ENCODE measurements at regions not wholly inside any gene's neighbourhood (a gene's known extent, or its start where the extent isn't known, plus 50 kb on each side); places are given as distances from the start of the nearest gene placed in this dataset.

DNA sequence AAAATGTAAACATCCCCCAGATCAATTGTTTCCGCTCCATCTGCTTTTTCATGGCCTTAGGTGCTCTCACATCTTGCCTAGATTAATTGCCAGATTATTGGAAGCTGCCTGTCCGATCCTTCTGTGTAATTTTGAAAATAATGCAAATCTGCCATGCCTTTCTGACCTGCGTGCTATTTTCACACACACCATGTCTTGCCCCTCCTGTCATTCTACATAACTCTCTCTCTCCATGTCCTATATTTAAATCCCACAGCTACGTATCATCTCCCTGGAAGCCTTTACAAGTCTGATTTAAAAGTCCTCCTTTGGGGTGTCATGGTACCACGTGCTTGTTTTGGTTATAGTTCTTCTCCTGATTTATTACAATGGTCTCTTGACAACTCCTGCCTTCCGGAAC lies 247.6 kb upstream of the ELAVL2 start:
- WGBS, 2 experiments (ENCODE audit: insufficient coverage in 1 of 2, insufficient read length in 1 of 2) = 91 to 92% methylated on average over 4 to 6 of the region's 6 CpGs
- H3K9me3 Mint-ChIP-seq = no peaks in the 10 kb centered on the region
- Histone ChIP-seq H3K9ac (ENCODE audit: extremely low read depth, low read length, poor library complexity, severe bottlenecking) (no peak overlapping the region), H3K27ac (ENCODE audit: low read depth, low read length) (no peak overlapping the region), H3K4me1 (ENCODE audit: control insufficient read depth, insufficient read depth, low read length) (no peaks in the 10 kb centered on the region), H3K27me3 (ENCODE audit: control insufficient read depth, insufficient read depth, low read length, poor library complexity, severe bottlenecking) (no peaks in the 10 kb centered on the region), H3K4me3 (ENCODE audit: low read length) (no peak overlapping the region), H3K9me3 (ENCODE audit: control insufficient read depth, low read length) (no peaks in the 10 kb centered on the region), H3K36me3 (ENCODE audit: control insufficient read depth, insufficient read depth, low read length) (no peaks in the 10 kb centered on the region)
- no peak overlapping the region for H3K27ac Mint-ChIP-seq
- H3K4me1 Mint-ChIP-seq = peaks cover 4% of the 10 kb centered on the region
- H3K4me3 Mint-ChIP-seq = no peak overlapping the region
- no peaks in the 10 kb centered on the region for H3K27me3 Mint-ChIP-seq (ENCODE audit: insufficient read depth)
- H3K36me3 Mint-ChIP-seq (ENCODE audit: low read depth) = no peaks in the 10 kb centered on the region
- TF ChIP-seq CTCF (conservative IDR thresholded peaks at IDR 0.05) = no peak
- no peak for DNase-seq

GRCh38 chr9:24073007-24073592 lies 247.1 kb upstream of the ELAVL2 start:
- H3K27ac Mint-ChIP-seq = no peak overlapping the region
- no peak for DNase-seq
- 71 to 77% methylated on average over 5 of the region's 5 CpGs for WGBS, 2 experiments (ENCODE audit: insufficient coverage in 1 of 2, insufficient read length in 1 of 2)
- H3K9me3 Mint-ChIP-seq = no peaks in the 10 kb centered on the region
- Histone ChIP-seq H3K4me3 (ENCODE audit: low read length) (no peak overlapping the region), H3K9ac (ENCODE audit: extremely low read depth, low read length, poor library complexity, severe bottlenecking) (no peak overlapping the region), H3K27me3 (ENCODE audit: control insufficient read depth, insufficient read depth, low read length, poor library complexity, severe bottlenecking) (no peaks in the 10 kb centered on the region), H3K4me1 (ENCODE audit: control insufficient read depth, insufficient read depth, low read length) (no peaks in the 10 kb centered on the region), H3K9me3 (ENCODE audit: control insufficient read depth, low read length) (no peaks in the 10 kb centered on the region), H3K27ac (ENCODE audit: low read depth, low read length) (no peak overlapping the region), H3K36me3 (ENCODE audit: control insufficient read depth, insufficient read depth, low read length) (no peaks in the 10 kb centered on the region)
- H3K4me3 Mint-ChIP-seq = no peak overlapping the region
- peaks cover 4% of the 10 kb centered on the region for H3K4me1 Mint-ChIP-seq
- H3K36me3 Mint-ChIP-seq (ENCODE audit: low read depth) = no peaks in the 10 kb centered on the region
- TF ChIP-seq CTCF (conservative IDR thresholded peaks at IDR 0.05) = no peak
- no peaks in the 10 kb centered on the region for H3K27me3 Mint-ChIP-seq (ENCODE audit: insufficient read depth)

- DNase-seq = no peak
Measured at GRCh38 chr9:24071716-24072115, 245.7 kb upstream of the ELAVL2 start.

More at GRCh38 chr9:24071716-24072115, 245.7 kb upstream of the ELAVL2 start:
- H3K9me3 Mint-ChIP-seq = no peaks in the 10 kb centered on the region
- TF ChIP-seq CTCF (conservative IDR thresholded peaks at IDR 0.05) = no peak
- H3K9ac ChIP-seq (ENCODE audit: extremely low read depth, low read length, poor library complexity, severe bottlenecking) = no peak overlapping the region
- H3K4me1 ChIP-seq (ENCODE audit: control insufficient read depth, insufficient read depth, low read length) = no peaks in the 10 kb centered on the region
- no peaks in the 10 kb centered on the region for H3K36me3 Mint-ChIP-seq (ENCODE audit: low read depth)
- H3K27ac Mint-ChIP-seq = no peak overlapping the region
- no peak overlapping the region for H3K4me3 ChIP-seq (ENCODE audit: low read length)
- no peaks in the 10 kb centered on the region for H3K27me3 ChIP-seq (ENCODE audit: control insufficient read depth, insufficient read depth, low read length, poor library complexity, severe bottlenecking)
- no peaks in the 10 kb centered on the region for H3K27me3 Mint-ChIP-seq (ENCODE audit: insufficient read depth)
- no peak overlapping the region for H3K4me3 Mint-ChIP-seq
- H3K36me3 ChIP-seq (ENCODE audit: control insufficient read depth, insufficient read depth, low read length) = no peaks in the 10 kb centered on the region
- WGBS, 2 experiments (ENCODE audit: insufficient coverage in 1 of 2, insufficient read length in 1 of 2) = 74% methylated on average over 2 of the region's 2 CpGs; no CpG with 5 or more reads in 1 of the 2 experiments
- no peaks in the 10 kb centered on the region for H3K9me3 ChIP-seq (ENCODE audit: control insufficient read depth, low read length)
- H3K27ac ChIP-seq (ENCODE audit: low read depth, low read length) = no peak overlapping the region
- H3K4me1 Mint-ChIP-seq = peaks cover 4% of the 10 kb centered on the region
